DND-41 (cell line): ENCODE measurements at regions not wholly inside any gene's neighbourhood (a gene's known extent, or its start where the extent isn't known, plus 50 kb on each side); places are given as distances from the start of the nearest gene placed in this dataset.

Experiments
- ATAC-seq: fragments of 200-7000 bp; cut with Tn5 transposase; 3 replicates; pipeline ENCODE4 v1.9.1; 2021; ENCODE audit warnings: low read depth; ENCODE audit not compliant: insufficient read depth
- DNase-seq: peaks from one replicate; pipeline ENCODE4 v3.0.0-alpha.2; 2020
- H2AFZ ChIP-seq: 2 replicates; pipeline ENCODE4 v1.6.0; 2012; ENCODE audit warnings: low read depth, low read length
- H3K27ac ChIP-seq: 2 replicates; pipeline ENCODE4 v1.5.1; 2012; ENCODE audit warnings: low read length, inconsistent platforms
- H3K27me3 ChIP-seq: fragments of 200-600 bp; sonication (generic); 2 replicates; pipeline ENCODE4 v1.6.0; 2012; ENCODE audit warnings: low read length, mild to moderate bottlenecking, inconsistent platforms; ENCODE audit not compliant: insufficient read depth, poor library complexity
- H3K36me3 ChIP-seq: 2 replicates; pipeline ENCODE4 v1.5.1; 2012; ENCODE audit warnings: low read length, inconsistent platforms; ENCODE audit not compliant: insufficient read depth
- H3K4me1 ChIP-seq: 2 replicates; pipeline ENCODE4 v1.5.1; 2012; ENCODE audit warnings: mild to moderate bottlenecking, low read length; ENCODE audit not compliant: insufficient read depth
- H3K4me2 ChIP-seq: 2 replicates; pipeline ENCODE4 v1.6.0; 2012; ENCODE audit warnings: mild to moderate bottlenecking, moderate library complexity, low read length, inconsistent platforms; ENCODE audit not compliant: insufficient read depth
- H3K4me3 ChIP-seq, 2 experiments: fragments of 200-600 bp in 1 of 2; shearing (Covaris generic) in 1 of 2; 2 replicates each; pipeline ENCODE4 v1.5.1; 2012 to 2016; ENCODE audit warnings: inconsistent platforms in 2 of 2, low read length in 2 of 2, mild to moderate bottlenecking in 2 of 2, low read depth in 1 of 2, moderate library complexity in 1 of 2
- H3K79me2 ChIP-seq: 2 replicates; pipeline ENCODE4 v1.6.0; 2012; ENCODE audit warnings: low read length, inconsistent platforms; ENCODE audit not compliant: insufficient read depth
- H3K9ac ChIP-seq: 2 replicates; pipeline ENCODE4 v1.6.0; 2012; ENCODE audit warnings: low read depth, mild to moderate bottlenecking, inconsistent platforms, low read length, moderate library complexity
- H3K9me3 ChIP-seq: 2 replicates; pipeline ENCODE4 v1.5.1; 2012; ENCODE audit warnings: low read length, moderate library complexity, mild to moderate bottlenecking, inconsistent platforms; ENCODE audit not compliant: insufficient read depth, severe bottlenecking
- H4K20me1 ChIP-seq: 2 replicates; pipeline ENCODE4 v1.6.0; 2012; ENCODE audit warnings: low read length; ENCODE audit not compliant: insufficient read depth
- CTCF ChIP-seq: IDR thresholded peaks from 2 replicates; pipeline ENCODE4 v1.5.1; 2012; ENCODE audit warnings: borderline replicate concordance, low read length, moderate library complexity, mild to moderate bottlenecking; ENCODE audit not compliant: poor library complexity, severe bottlenecking; ENCODE audit errors: extremely low read depth
- EZH2 ChIP-seq: IDR thresholded peaks from 3 replicates; pipeline ENCODE4 v1.6.1; 2012; ENCODE audit warnings: borderline replicate concordance, low read depth, mild to moderate bottlenecking, moderate library complexity, low read length, inconsistent platforms; ENCODE audit not compliant: severe bottlenecking

GRCh38 chr13:73355134-73355533, 296.3 kb downstream of the KLF5 start:
- Histone ChIP-seq H3K36me3 (no peaks in the 10 kb centered on the region), H3K4me1 (no peaks in the 10 kb centered on the region), H4K20me1 (no peaks in the 10 kb centered on the region), H3K9me3 (no peaks in the 10 kb centered on the region), H3K4me2 (no peak overlapping the region), H3K27me3 (no peaks in the 10 kb centered on the region), H3K79me2 (no peaks in the 10 kb centered on the region), H3K9ac (no peak overlapping the region), H3K4me3 (no peak overlapping the region), H3K27ac (no peak overlapping the region), H2AFZ (no peak overlapping the region)
- TF ChIP-seq EZH2 (no peak), CTCF (no peak)
- DNase-seq (no peak), ATAC-seq (no peak)

GRCh38 chr13:73351730-73352129, 292.9 kb downstream of the KLF5 start:
- no peaks in the 10 kb centered on the region for H3K36me3 ChIP-seq
- no peaks in the 10 kb centered on the region for H3K9me3 ChIP-seq
- H4K20me1 ChIP-seq = no peaks in the 10 kb centered on the region
- TF ChIP-seq CTCF = no peak
- TF ChIP-seq EZH2 = no peak
- no peak overlapping the region for H3K4me3 ChIP-seq
- H3K4me2 ChIP-seq = no peak overlapping the region
- no peak for DNase-seq
- no peaks in the 10 kb centered on the region for H3K4me1 ChIP-seq
- H2AFZ ChIP-seq = no peak overlapping the region
- H3K27me3 ChIP-seq = no peaks in the 10 kb centered on the region
- H3K27ac ChIP-seq = no peak overlapping the region
- no peak for ATAC-seq
- H3K79me2 ChIP-seq = no peaks in the 10 kb centered on the region
- no peak overlapping the region for H3K9ac ChIP-seq

- Histone ChIP-seq H3K79me2 (no peaks in the 10 kb centered on the region), H3K27ac (no peak overlapping the region), H3K36me3 (no peaks in the 10 kb centered on the region), H3K4me3 (no peak overlapping the region), H3K9me3 (no peaks in the 10 kb centered on the region), H3K27me3 (no peaks in the 10 kb centered on the region), H3K9ac (no peak overlapping the region), H4K20me1 (no peaks in the 10 kb centered on the region), H3K4me1 (no peaks in the 10 kb centered on the region), H3K4me2 (no peak overlapping the region), H2AFZ (no peak overlapping the region)
- no peak for DNase-seq
- no peak for TF ChIP-seq EZH2
- no peak for TF ChIP-seq CTCF
- no peak for ATAC-seq
These were observed 282.9 kb downstream of the KLF5 start for GRCh38 chr13:73341748-73342147.

DNA sequence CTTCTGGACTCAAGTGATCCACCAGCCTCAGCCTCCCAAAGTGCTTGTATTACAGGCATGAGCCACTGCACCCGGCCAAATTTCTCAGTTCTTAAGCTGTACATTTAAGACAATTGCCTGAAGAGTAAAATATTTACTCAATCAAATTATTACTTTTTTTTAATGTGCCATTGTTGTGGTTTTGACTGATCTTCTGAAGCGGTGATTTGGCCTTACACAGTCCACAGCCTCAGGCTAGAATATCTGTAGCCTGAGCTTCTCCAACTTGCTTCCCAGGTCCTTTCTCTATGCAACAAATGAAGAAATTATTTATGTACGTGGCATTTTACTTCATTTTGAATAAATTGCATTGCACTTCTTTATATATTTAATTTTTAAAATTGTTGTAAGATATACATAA, 281.3 kb downstream of the KLF5 start:
- DNase-seq (no peak), ATAC-seq (no peak)
- H3K79me2 ChIP-seq = no peaks in the 10 kb centered on the region
- no peaks in the 10 kb centered on the region for H3K27me3 ChIP-seq
- H3K27ac ChIP-seq = no peak overlapping the region
- no peaks in the 10 kb centered on the region for H4K20me1 ChIP-seq
- TF ChIP-seq EZH2 = no peak
- no peak for TF ChIP-seq CTCF
- H3K4me3 ChIP-seq = no peak overlapping the region
- H2AFZ ChIP-seq = no peak overlapping the region
- no peaks in the 10 kb centered on the region for H3K9me3 ChIP-seq
- H3K36me3 ChIP-seq = no peaks in the 10 kb centered on the region
- no peaks in the 10 kb centered on the region for H3K4me1 ChIP-seq
- H3K4me2 ChIP-seq = no peak overlapping the region
- H3K9ac ChIP-seq = no peak overlapping the region
